ENCODE measurements at regions not wholly inside any gene's neighbourhood (a gene's known extent, or its start where the extent isn't known, plus 50 kb on each side); places are given as distances from the start of the nearest gene placed in this dataset.

- no peak for DNase-seq (ENCODE audit: low read depth)
These were observed 54.9 kb upstream of the C4orf54 start for GRCh38 chr4:99712530-99712929.

- DNase-seq (ENCODE audit: low read depth): no peak
These were observed 54.5 kb upstream of the C4orf54 start for GRCh38 chr4:99712099-99712498.

- no peak for DNase-seq (ENCODE audit: low read depth)
These were observed 54.0 kb upstream of the C4orf54 start for GRCh38 chr4:99711657-99712056.

- no peak for DNase-seq (ENCODE audit: low read depth)
These were observed 53.2 kb upstream of the C4orf54 start for GRCh38 chr4:99710681-99711345.

GRCh38 chr4:99710020-99710419 lies 52.4 kb upstream of the C4orf54 start:
- no peak for DNase-seq (ENCODE audit: low read depth)

GRCh38 chr4:99708551-99708950 lies 50.9 kb upstream of the C4orf54 start:
- no peak for DNase-seq (ENCODE audit: low read depth)

Data from amniotic epithelial cell (primary cell).